22Rv1 (cell line): ENCODE measurements at regions not wholly inside any gene's neighbourhood (a gene's known extent, or its start where the extent isn't known, plus 50 kb on each side); places are given as distances from the start of the nearest gene placed in this dataset.

Experiments used
- CTCF ChIP-seq: fragments of 450-650 bp; IDR thresholded peaks from 2 replicates; pipeline ENCODE4 v1.5.1; 2017; ENCODE audit warnings: mild to moderate bottlenecking
- ZFX ChIP-seq: fragments of 450-650 bp; IDR thresholded peaks from 2 replicates; pipeline ENCODE4 v1.6.1; 2017; ENCODE audit warnings: antibody characterized with exemption, borderline replicate concordance

- no peak for TF ChIP-seq CTCF
- no peak for TF ChIP-seq ZFX
Measured at GRCh38 chr6:82735790-82736189, 329.9 kb downstream of the UBE3D start.
